Parathyroid adenoma (tissue), 2 donors: ENCODE measurements at regions not wholly inside any gene's neighbourhood (a gene's known extent, or its start where the extent isn't known, plus 50 kb on each side); places are given as distances from the start of the nearest gene placed in this dataset.
A peak's percentile ranks its signal among the peaks of the same experiment; 100 is the strongest.
"Not testable (repeated sequence)": the region's sequence is repeated elsewhere in the genome, so short reads cannot be mapped to it uniquely, and the experiment has no call there.

Experiments used
- H2AFZ ChIP-seq: fragments of 300-600 bp; sonication (generic); one replicate; pipeline ENCODE4 v1.7.0; 2017; ENCODE audit warnings: antibody characterized with exemption, mild to moderate bottlenecking
- H3K27ac ChIP-seq: fragments of 300-600 bp; sonication (generic); one replicate; pipeline ENCODE4 v1.7.0; 2017
- H3K27me3 ChIP-seq: fragments of 300-600 bp; sonication (generic); one replicate; pipeline ENCODE4 v1.7.0; 2017; ENCODE audit warnings: low read length; ENCODE audit not compliant: control insufficient read depth, insufficient read depth
- H3K36me3 ChIP-seq: fragments of 300-600 bp; sonication (generic); one replicate; pipeline ENCODE4 v1.7.0; 2017; ENCODE audit warnings: low read length; ENCODE audit not compliant: control insufficient read depth, insufficient read depth
- H3K4me1 ChIP-seq: fragments of 300-600 bp; sonication (generic); one replicate; pipeline ENCODE4 v1.7.0; 2017; ENCODE audit warnings: control low read depth
- H3K4me2 ChIP-seq: fragments of 300-600 bp; sonication (generic); one replicate; pipeline ENCODE4 v1.7.0; 2017; ENCODE audit warnings: low read length
- H3K4me3 ChIP-seq: fragments of 300-600 bp; sonication (generic); one replicate; pipeline ENCODE4 v1.7.0; 2017; ENCODE audit warnings: low read depth, low read length
- H3K79me2 ChIP-seq: fragments of 300-600 bp; sonication (generic); one replicate; pipeline ENCODE4 v1.7.0; 2017; ENCODE audit warnings: control low read depth
- H3K9ac ChIP-seq: fragments of 300-600 bp; sonication (generic); one replicate; pipeline ENCODE4 v1.7.0; 2017; ENCODE audit warnings: mild to moderate bottlenecking
- H3K9me3 ChIP-seq: fragments of 300-600 bp; sonication (generic); one replicate; pipeline ENCODE4 v1.7.0; 2017; ENCODE audit warnings: low read length; ENCODE audit not compliant: control insufficient read depth
- CTCF ChIP-seq: fragments of 300-600 bp; sonication (generic); IDR thresholded peaks from one replicate; pipeline ENCODE4 v1.7.0; 2017; ENCODE audit warnings: antibody characterized with exemption, mild to moderate bottlenecking
- donor health status: primary hyperparathyroidism.

GRCh38 chr5:53167836-53168235 lies 58.3 kb upstream of the MOCS2 start:
- TF ChIP-seq CTCF, result no peak

GRCh38 chr5:53169933-53170332 lies 60.4 kb upstream of the MOCS2 start:
- Histone ChIP-seq H3K27me3 (no peaks in the 10 kb centered on the region), H3K4me3 (no peak overlapping the region), H3K79me2 (no peaks in the 10 kb centered on the region), H3K9ac (no peak overlapping the region), H3K36me3 (no peaks in the 10 kb centered on the region), H3K4me2 (no peak overlapping the region), H3K9me3 (no peaks in the 10 kb centered on the region), H2AFZ (no peak overlapping the region), H3K27ac (no peak overlapping the region), H3K4me1 (no peaks in the 10 kb centered on the region)
- TF ChIP-seq CTCF, result no peak

More at GRCh38 chr5:53167836-53168235, 58.3 kb upstream of the MOCS2 start:
- no peaks in the 10 kb centered on the region for H3K9me3 ChIP-seq
- H3K79me2 ChIP-seq, result no peaks in the 10 kb centered on the region
- H3K9ac ChIP-seq, result no peak overlapping the region
- no peak overlapping the region for H3K4me2 ChIP-seq
- H2AFZ ChIP-seq, result no peak overlapping the region
- no peaks in the 10 kb centered on the region for H3K27me3 ChIP-seq
- no peak overlapping the region for H3K4me3 ChIP-seq
- no peaks in the 10 kb centered on the region for H3K36me3 ChIP-seq
- H3K4me1 ChIP-seq, result no peaks in the 10 kb centered on the region
- H3K27ac ChIP-seq, result no peak overlapping the region

- no peaks in the 10 kb centered on the region for H3K27me3 ChIP-seq
- H3K9ac ChIP-seq, result no peak overlapping the region
- no peak overlapping the region for H2AFZ ChIP-seq
- no peaks in the 10 kb centered on the region for H3K36me3 ChIP-seq
- no peaks in the 10 kb centered on the region for H3K79me2 ChIP-seq
- H3K4me1 ChIP-seq, result no peaks in the 10 kb centered on the region
- TF ChIP-seq CTCF, result peak; percentile 23
- no peak overlapping the region for H3K4me2 ChIP-seq
- H3K9me3 ChIP-seq, result no peaks in the 10 kb centered on the region
- H3K4me3 ChIP-seq, result no peak overlapping the region
- no peak overlapping the region for H3K27ac ChIP-seq
These were observed 61.3 kb upstream of the MOCS2 start for GRCh38 chr5:53170746-53171349.

- H2AFZ ChIP-seq, H3K9ac ChIP-seq, H3K79me2 ChIP-seq: not testable (repeated sequence)
These were observed 62.5 kb upstream of the MOCS2 start for GRCh38 chr5:53172073-53172472.

GRCh38 chr5:53172630-53173029 lies 63.1 kb upstream of the MOCS2 start:
- no peak overlapping the region for H3K27ac ChIP-seq
- no peak for TF ChIP-seq CTCF
- no peaks in the 10 kb centered on the region for H3K36me3 ChIP-seq
- H3K4me3 ChIP-seq, result no peak overlapping the region
- no peaks in the 10 kb centered on the region for H3K4me1 ChIP-seq
- H2AFZ ChIP-seq, result no peak overlapping the region
- no peaks in the 10 kb centered on the region for H3K9me3 ChIP-seq
- no peak overlapping the region for H3K4me2 ChIP-seq
- H3K79me2 ChIP-seq, result no peaks in the 10 kb centered on the region
- H3K27me3 ChIP-seq, result no peaks in the 10 kb centered on the region
- H3K9ac ChIP-seq, result no peak overlapping the region

More at GRCh38 chr5:53172073-53172472, 62.5 kb upstream of the MOCS2 start:
- H3K9me3 ChIP-seq, H3K27me3 ChIP-seq, H3K4me3 ChIP-seq, H3K27ac ChIP-seq, H3K36me3 ChIP-seq, H3K4me1 ChIP-seq, H3K4me2 ChIP-seq: not testable (repeated sequence)
